HEK293T (cell line): ENCODE measurements at regions not wholly inside any gene's neighbourhood (a gene's known extent, or its start where the extent isn't known, plus 50 kb on each side); places are given as distances from the start of the nearest gene placed in this dataset.

Experiments
- CTCF ChIA-PET: fragments of 350-600 bp; formaldehyde crosslinking; extraction: SDS; loops from one replicate; lab custom pipeline; 2021; ENCODE audit warnings: antibody characterized with exemption, inconsistent platforms; lab: Yijun Ruan, JAX
- POLR2A ChIA-PET: fragments of 350-600 bp; formaldehyde crosslinking; extraction: SDS; loops from one replicate; lab custom pipeline; 2020; ENCODE audit warnings: antibody characterized with exemption, inconsistent platforms; lab: Yijun Ruan, JAX
- DNase-seq: peaks from one replicate; pipeline ENCODE4 v3.0.0; 2012; ENCODE audit warnings: mixed read lengths; ENCODE audit errors: extremely low spot score
- ARNT ChIP-seq: fragments of 450-650 bp; IDR thresholded peaks from 2 replicates; pipeline ENCODE4 v1.6.1; 2017; ENCODE audit warnings: mild to moderate bottlenecking
- BHLHE40 ChIP-seq: fragments of 450-650 bp; IDR thresholded peaks from 2 replicates; pipeline ENCODE4 v1.6.1; 2016; ENCODE audit warnings: mild to moderate bottlenecking, moderate library complexity, borderline replicate concordance
- CTBP1 ChIP-seq: fragments of 450-650 bp; IDR thresholded peaks from 2 replicates; pipeline ENCODE4 v1.6.1; 2016; ENCODE audit warnings: borderline replicate concordance
- ELF4 ChIP-seq: fragments of 450-650 bp; IDR thresholded peaks from 2 replicates; pipeline ENCODE4 v1.6.1; 2017; ENCODE audit warnings: antibody characterized with exemption
- FOXA1 ChIP-seq: fragments of 450-650 bp; IDR thresholded peaks from 2 replicates; pipeline ENCODE4 v1.6.1; 2016; ENCODE audit warnings: mild to moderate bottlenecking
- FOXK2 ChIP-seq: fragments of 450-650 bp; IDR thresholded peaks from 2 replicates; pipeline ENCODE4 v1.6.1; 2016; ENCODE audit warnings: mild to moderate bottlenecking
- FOXM1 ChIP-seq: fragments of 450-650 bp; IDR thresholded peaks from 2 replicates; pipeline ENCODE4 v1.6.1; 2017; ENCODE audit warnings: mild to moderate bottlenecking, borderline replicate concordance
- HDGF ChIP-seq: fragments of 450-650 bp; IDR thresholded peaks from 2 replicates; pipeline ENCODE4 v1.6.1; 2017; ENCODE audit warnings: antibody characterized with exemption, borderline replicate concordance
- L3MBTL2 ChIP-seq: fragments of 450-650 bp; conservative IDR thresholded peaks from 2 replicates; pipeline ENCODE4 v1.6.1; 2016; ENCODE audit warnings: mild to moderate bottlenecking
- LEF1 ChIP-seq: fragments of 450-650 bp; IDR thresholded peaks from 2 replicates; pipeline ENCODE4 v1.6.1; 2017; ENCODE audit warnings: mild to moderate bottlenecking, borderline replicate concordance
- NFRKB ChIP-seq: fragments of 450-650 bp; IDR thresholded peaks from 2 replicates; pipeline ENCODE4 v1.6.1; 2016; ENCODE audit warnings: mild to moderate bottlenecking, moderate library complexity
- PKNOX1 ChIP-seq: fragments of 450-650 bp; IDR thresholded peaks from 2 replicates; pipeline ENCODE4 v1.6.1; 2016
- SP1 ChIP-seq: fragments of 450-650 bp; IDR thresholded peaks from 2 replicates; pipeline ENCODE4 v1.6.1; 2017
- SUZ12 ChIP-seq: fragments of 450-650 bp; IDR thresholded peaks from 2 replicates; pipeline ENCODE4 v1.6.1; 2016; ENCODE audit warnings: mild to moderate bottlenecking
- TARDBP ChIP-seq: fragments of 450-650 bp; IDR thresholded peaks from 2 replicates; pipeline ENCODE4 v1.6.1; 2016
- ZNF384 ChIP-seq: fragments of 450-650 bp; IDR thresholded peaks from 2 replicates; pipeline ENCODE4 v1.6.1; 2016

- CTCF ChIA-PET, result interaction anchor here (0.8 to 2.0 kb wide), 7 partner anchors 9 to 255 kb away, joined by 3 to 5 read pairs (median 3); no protein-coding TSS in a partner anchor
- no peak for DNase-seq
- TF ChIP-seq BHLHE40, result no peak
- TF ChIP-seq NFRKB, result no peak
- TF ChIP-seq LEF1, result no peak
- TF ChIP-seq CTBP1, result no peak
- no peak for TF ChIP-seq FOXM1
- no peak for TF ChIP-seq SP1
- TF ChIP-seq L3MBTL2, result no peak
- TF ChIP-seq SUZ12, result no peak
- TF ChIP-seq ZNF384, result no peak
- no peak for TF ChIP-seq ELF4
- no peak for TF ChIP-seq TARDBP
- TF ChIP-seq HDGF, result no peak
- TF ChIP-seq FOXK2, result no peak
- TF ChIP-seq ARNT, result no peak
- no peak for TF ChIP-seq FOXA1
- no peak for TF ChIP-seq PKNOX1
- POLR2A ChIA-PET, result interaction anchor here (0.7 to 2.8 kb wide), 3 partner anchors 10 to 117 kb away, joined by 3 to 9 read pairs (median 4); no protein-coding TSS in a partner anchor
These were observed 105.9 kb upstream of the SCOC start for GRCh38 chr4:140267576-140267975.

GRCh38 chr4:140266958-140267568 lies 106.4 kb upstream of the SCOC start:
- POLR2A ChIA-PET, result interaction anchor here (0.7 to 2.8 kb wide), 3 partner anchors 9 to 116 kb away, joined by 3 to 9 read pairs (median 4); no protein-coding TSS in a partner anchor
- no peak for DNase-seq
- TF ChIP-seq SUZ12 (no peak), NFRKB (no peak), SP1 (no peak), ARNT (no peak), TARDBP (no peak), PKNOX1 (no peak), LEF1 (no peak), ZNF384 (no peak), HDGF (no peak), L3MBTL2 (no peak), ELF4 (no peak), BHLHE40 (no peak), CTBP1 (no peak), FOXA1 (no peak), FOXK2 (no peak)
- CTCF ChIA-PET, result interaction anchor here (0.9 to 2.0 kb wide), 6 partner anchors 9 to 63 kb away, joined by 3 to 5 read pairs (median 3); no protein-coding TSS in a partner anchor

- CTCF ChIA-PET, result no interaction called here
- POLR2A ChIA-PET, result no interaction called here
- no peak for DNase-seq
- TF ChIP-seq NFRKB (no peak), SP1 (no peak), ZNF384 (no peak), HDGF (no peak), ARNT (no peak), TARDBP (no peak), FOXM1 (no peak), BHLHE40 (no peak), L3MBTL2 (no peak), LEF1 (no peak), PKNOX1 (no peak), FOXA1 (no peak), CTBP1 (no peak), ELF4 (no peak), SUZ12 (no peak), FOXK2 (no peak)
These were observed 106.2 kb upstream of the MAML3 start for GRCh38 chr4:140260227-140260626.

GRCh38 chr4:140258476-140258875 lies 104.5 kb upstream of the MAML3 start:
- TF ChIP-seq SP1 (no peak), ZNF384 (no peak), L3MBTL2 (no peak), FOXM1 (no peak), CTBP1 (no peak), HDGF (no peak), SUZ12 (no peak), FOXK2 (no peak), BHLHE40 (no peak), TARDBP (no peak), FOXA1 (no peak), NFRKB (no peak), PKNOX1 (no peak)
- CTCF ChIA-PET, result interaction anchor here (1.4 kb wide), 1 partner anchor 246 kb away, joined by 3 read pairs; no protein-coding TSS in a partner anchor
- no peak for DNase-seq
- POLR2A ChIA-PET, result interaction anchor here (1.3 kb wide), 1 partner anchor 105 kb away, joined by 5 read pairs; the partner anchor contains the start of gene MAML3
